Endothelial cell of umbilical vein (primary cell): ENCODE measurements at regions not wholly inside any gene's neighbourhood (a gene's known extent, or its start where the extent isn't known, plus 50 kb on each side); places are given as distances from the start of the nearest gene placed in this dataset.

Source experiments
- BruUV-seq: library from RNA; stranded (reverse); fragments of 400-500 nt; replicated peaks from 2 replicates; lab custom pipeline; 2021; lab: Mats Ljungman, UMichigan
- CTCF ChIA-PET: fragments of 300-600, 350-600 bp; sonication (Branson Sonifier 250); formaldehyde crosslinking; loops from one replicate; lab custom pipeline; 2021; ENCODE audit warnings: antibody characterized with exemption, inconsistent platforms; lab: Charles Lee
- POLR2A ChIA-PET: fragments of 300-600, 350-600 bp; sonication (Branson Sonifier 250); formaldehyde crosslinking; loops from one replicate; lab custom pipeline; 2021; ENCODE audit warnings: antibody characterized with exemption, inconsistent platforms; lab: Charles Lee
- DNase-seq: peaks from one replicate; pipeline ENCODE4 v3.0.0-alpha.2; 2011; ENCODE audit warnings: low read depth, low spot score
- FAIRE-seq: peaks from 2 replicates; lab custom pipeline; 2011; peaks lifted over from hg19 to GRCh38; lab: Jason Lieb, UNC
- H2AFZ ChIP-seq: 2 replicates; pipeline ENCODE4 v1.6.0; 2012; ENCODE audit warnings: low read depth, low read length, control low read depth, inconsistent platforms
- H3K27ac ChIP-seq: 2 replicates; pipeline ENCODE4 v1.5.1; 2011; ENCODE audit warnings: low read depth, mild to moderate bottlenecking, control low read depth, low read length, moderate library complexity; ENCODE audit not compliant: insufficient read depth
- H3K27me3 ChIP-seq, 2 experiments: 2 replicates each; pipeline versions ENCODE4 v1.6.0 to v1.6.1; 2011; ENCODE audit warnings: low read length in 2 of 2, mixed read lengths in 1 of 2; ENCODE audit not compliant: control insufficient read depth in 2 of 2, insufficient read depth in 2 of 2
- H3K36me3 ChIP-seq, 2 experiments: 2 replicates in 1 of 2; 3 replicates in 1 of 2; pipeline ENCODE4 v1.5.1; 2011; ENCODE audit warnings: low read length in 2 of 2, mild to moderate bottlenecking in 1 of 2, moderate library complexity in 1 of 2; ENCODE audit not compliant: control insufficient read depth in 2 of 2, insufficient read depth in 2 of 2; ENCODE audit errors: extremely low read depth in 1 of 2
- H3K4me1 ChIP-seq: 3 replicates; pipeline ENCODE4 v1.5.1; 2011; ENCODE audit warnings: mild to moderate bottlenecking, low read length; ENCODE audit not compliant: control insufficient read depth, insufficient read depth; ENCODE audit errors: extremely low read depth
- H3K4me2 ChIP-seq: 2 replicates; pipeline ENCODE4 v1.6.1; 2011; ENCODE audit warnings: low read length, control low read depth, mixed read lengths; ENCODE audit not compliant: insufficient read depth
- H3K4me3 ChIP-seq, 3 experiments: fragments of 200-600 bp in 1 of 3; sonication (generic), shearing (Covaris generic) in 1 of 3; replicated peaks in 1 of 3; 2 replicates each; pipeline ENCODE4 v1.5.1; 2011 to 2016; ENCODE audit warnings: control low read depth in 3 of 3, low read length in 3 of 3, mild to moderate bottlenecking in 2 of 3, inconsistent platforms in 1 of 3, low read depth in 1 of 3, moderate library complexity in 1 of 3; ENCODE audit not compliant: insufficient read depth in 1 of 3
- H3K79me2 ChIP-seq: 2 replicates; pipeline ENCODE4 v1.6.0; 2012; ENCODE audit warnings: low read length, inconsistent platforms; ENCODE audit not compliant: control insufficient read depth, insufficient read depth
- H3K9ac ChIP-seq: replicated peaks from 2 replicates; pipeline ENCODE3; 2011; ENCODE audit warnings: low read length, control low read depth; ENCODE audit not compliant: insufficient read depth; ENCODE audit errors: extremely low read depth
- H3K9me1 ChIP-seq: replicated peaks from 3 replicates; pipeline ENCODE4 v1.6.0; 2011; ENCODE audit warnings: mild to moderate bottlenecking, low read length; ENCODE audit not compliant: control insufficient read depth, insufficient read depth; ENCODE audit errors: extremely low read depth
- H3K9me3 ChIP-seq: replicated peaks from 2 replicates; pipeline ENCODE4 v1.5.1; 2012; ENCODE audit warnings: low read length, inconsistent platforms; ENCODE audit not compliant: control insufficient read depth, insufficient read depth
- H4K20me1 ChIP-seq: replicated peaks from 2 replicates; pipeline ENCODE3; 2011; ENCODE audit warnings: mild to moderate bottlenecking, low read length; ENCODE audit not compliant: control insufficient read depth, insufficient read depth; ENCODE audit errors: extremely low read depth
- CTCF ChIP-seq, 2 donors: IDR thresholded peaks; 1 replicate in 1 of 2; 2 replicates in 1 of 2; pipeline ENCODE4 v1.5.1; 2011; ENCODE audit warnings: low read length in 2 of 2, mild to moderate bottlenecking in 2 of 2, moderate library complexity in 2 of 2, control low read depth in 1 of 2, inconsistent platforms in 1 of 2, low read depth in 1 of 2; ENCODE audit not compliant: insufficient read depth in 1 of 2; ENCODE audit errors: extremely low read depth in 1 of 2
- EZH2 ChIP-seq: IDR thresholded peaks from 2 replicates; pipeline ENCODE4 v1.6.1; 2012; ENCODE audit warnings: borderline replicate concordance, low read depth, mild to moderate bottlenecking, moderate library complexity, low read length, inconsistent platforms; ENCODE audit not compliant: severe bottlenecking
- FOS ChIP-seq: IDR thresholded peaks from 2 replicates; pipeline ENCODE4 v1.6.1; 2011; ENCODE audit warnings: mild to moderate bottlenecking, low read length, moderate library complexity, borderline replicate concordance; ENCODE audit not compliant: insufficient read depth
- GATA2 ChIP-seq: IDR thresholded peaks from 2 replicates; pipeline ENCODE4 v1.7.0; 2011; ENCODE audit warnings: low read depth, mild to moderate bottlenecking, moderate library complexity, mixed read lengths, low read length; ENCODE audit not compliant: insufficient read length, insufficient read depth
- JUN ChIP-seq: IDR thresholded peaks from 2 replicates; pipeline ENCODE4 v1.6.1; 2011; ENCODE audit warnings: borderline replicate concordance, low read depth; ENCODE audit not compliant: insufficient read length, insufficient read depth
- MAX ChIP-seq: IDR thresholded peaks from 2 replicates; pipeline ENCODE4 v1.6.1; 2011; ENCODE audit not compliant: insufficient read depth, insufficient read length
- MYC ChIP-seq: IDR thresholded peaks from one replicate; pipeline ENCODE4 v1.6.1; 2011; ENCODE audit warnings: mild to moderate bottlenecking, low read depth, low read length
- POLR2A ChIP-seq: IDR thresholded peaks from 2 replicates; pipeline ENCODE4 v1.6.1; 2012; ENCODE audit warnings: low read depth, mild to moderate bottlenecking, control low read depth, low read length
- POLR2AphosphoS5 ChIP-seq: IDR thresholded peaks from 2 replicates; pipeline ENCODE4 v1.6.1; 2012; ENCODE audit warnings: low read depth, mild to moderate bottlenecking, control low read depth, low read length, moderate library complexity; ENCODE audit not compliant: insufficient read depth
- dilution Hi-C: fragments of 300-500 bp; cut with MboI; formaldehyde crosslinking; loops from one replicate; pipeline ENCODE4 v1.15.0; 2019; ENCODE audit warnings: low sequenced_read_pairs; ENCODE audit not compliant: extremely low pct_ligation_motif_present
- intact Hi-C: fragments of 100-400 bp; cut with micrococcal nuclease; formaldehyde crosslinking; loops from one replicate; pipeline ENCODE4 v1.10.0; 2022

- DNase-seq (no peak), FAIRE-seq (no peak)
- POLR2A ChIA-PET = no interaction called here
- no peak for TF ChIP-seq GATA2
- no peak for TF ChIP-seq POLR2AphosphoS5
- H3K27me3 ChIP-seq = peaks cover 0 to 2% of the 10 kb centered on the region in 2 experiments
- no peak overlapping the region for H3K9ac ChIP-seq
- H3K36me3 ChIP-seq = no peaks in the 10 kb centered on the region
- BruUV-seq = no TSS peak
- dilution Hi-C loops = no loop called here
- H3K4me3 ChIP-seq = no peak overlapping the region
- no peaks in the 10 kb centered on the region for H3K9me3 ChIP-seq
- CTCF ChIA-PET = interaction anchor here (1.2 to 4.2 kb wide), 3 partner anchors 145 to 1297 kb away, joined by 3 to 49 read pairs (median 9); partner anchors contain the start of gene EPHB1
- H3K4me2 ChIP-seq = no peak overlapping the region
- no peaks in the 10 kb centered on the region for H3K4me1 ChIP-seq
- H2AFZ ChIP-seq = no peak overlapping the region
- intact Hi-C loops = loop anchor here (10.0 kb wide), 1 partner anchor 163 kb away; no protein-coding TSS in a partner anchor
- H3K9me1 ChIP-seq = no peaks in the 10 kb centered on the region
- no peaks in the 10 kb centered on the region for H4K20me1 ChIP-seq
- H3K27ac ChIP-seq = no peak overlapping the region
- H3K79me2 ChIP-seq = no peaks in the 10 kb centered on the region
Measured at GRCh38 chr3:135897715-135898114, 67.8 kb upstream of the PPP2R3A start.

- Histone ChIP-seq H3K9ac (no peak overlapping the region), H3K27me3 (peaks cover 0 to 2% of the 10 kb centered on the region in 2 experiments), H3K9me1 (no peaks in the 10 kb centered on the region), H3K4me1 (no peaks in the 10 kb centered on the region), H4K20me1 (no peaks in the 10 kb centered on the region), H3K4me2 (no peak overlapping the region), H3K4me3 (no peak overlapping the region), H2AFZ (no peak overlapping the region), H3K27ac (no peak overlapping the region), H3K79me2 (no peaks in the 10 kb centered on the region), H3K36me3 (no peaks in the 10 kb centered on the region), H3K9me3 (no peaks in the 10 kb centered on the region)
- BruUV-seq = no TSS peak
- POLR2A ChIA-PET = no interaction called here
- dilution Hi-C loops = no loop called here
- intact Hi-C loops = loop anchor here (10.0 kb wide), 1 partner anchor 164 kb away; no protein-coding TSS in a partner anchor
- no peak for DNase-seq
- TF ChIP-seq POLR2AphosphoS5 (no peak), FOS (no peak), POLR2A (no peak), MAX (no peak), GATA2 (no peak), EZH2 (no peak), JUN (no peak), MYC (no peak), CTCF (IDR thresholded peaks at IDR 0.05; ENCODE audit: extremely low read depth in 1 of 2, insufficient read depth in 1 of 2, low read depth in 1 of 2, low read length in 2 of 2) (no peak)
- CTCF ChIA-PET = interaction anchor here (1.2 to 4.2 kb wide), 4 partner anchors 144 to 1298 kb away, joined by 3 to 49 read pairs (median 11); partner anchors contain the start of gene EPHB1
- FAIRE-seq = no peak
Measured at GRCh38 chr3:135898774-135899173, 66.8 kb upstream of the PPP2R3A start.
